ENCODE measurements at regions not wholly inside any gene's neighbourhood (a gene's known extent, or its start where the extent isn't known, plus 50 kb on each side); places are given as distances from the start of the nearest gene placed in this dataset.

- no peak for TF ChIP-seq CTCF (IDR thresholded peaks at IDR 0.05)
- TF ChIP-seq EP300 (IDR thresholded peaks at IDR 0.05) = no peak
Measured at GRCh38 chr11:39786682-39787081, 1672.8 kb downstream of the LRRC4C start.

Measured in stomach (tissue), 4 donors.